Tibial nerve (tissue), 4 donors: ENCODE measurements at regions not wholly inside any gene's neighbourhood (a gene's known extent, or its start where the extent isn't known, plus 50 kb on each side); places are given as distances from the start of the nearest gene placed in this dataset.

Source experiments
- CTCF ChIP-seq, 5 experiments: fragments of 200-600 bp in 3 of 5; fragments of 450-650 bp in 2 of 5; sonication (generic) in 3 of 5; IDR thresholded peaks; one replicate each; pipeline ENCODE4 v1.5.1; 2016 to 2019; ENCODE audit warnings: antibody characterized with exemption in 5 of 5, mild to moderate bottlenecking in 3 of 5, moderate library complexity in 2 of 5
- EP300 ChIP-seq, 2 donors: sonication (generic); formaldehyde crosslinking; IDR thresholded peaks; one replicate each; pipeline ENCODE4 v1.6.1; 2017; ENCODE audit warnings: antibody characterized with exemption in 2 of 2, mild to moderate bottlenecking in 1 of 2
- POLR2A ChIP-seq, 2 donors: fragments of 450-650 bp; IDR thresholded peaks; one replicate each; pipeline ENCODE4 v1.6.1; 2017; ENCODE audit warnings: antibody characterized with exemption in 2 of 2, mild to moderate bottlenecking in 2 of 2, moderate library complexity in 2 of 2

- TF ChIP-seq CTCF (IDR thresholded peaks at IDR 0.05): no peak
- TF ChIP-seq POLR2A (IDR thresholded peaks at IDR 0.05): no peak
- TF ChIP-seq EP300 (IDR thresholded peaks at IDR 0.05): no peak
Observed at GRCh38 chr1:82818586-82818985, 1017.9 kb downstream of the ADGRL2 start.
